Skeletal muscle tissue (tissue), 3 donors: ENCODE measurements at regions not wholly inside any gene's neighbourhood (a gene's known extent, or its start where the extent isn't known, plus 50 kb on each side); places are given as distances from the start of the nearest gene placed in this dataset.
"Not testable (repeated sequence)": the region's sequence is repeated elsewhere in the genome, so short reads cannot be mapped to it uniquely, and the experiment has no call there.

Experiments used
- H3K27ac ChIP-seq: one replicate; pipeline ENCODE4 v1.7.0; 2013; ENCODE audit warnings: mild to moderate bottlenecking, low read depth, low read length, inconsistent platforms
- H3K27me3 ChIP-seq, 3 donors: one replicate each; pipeline ENCODE4 v1.7.0; 2013; ENCODE audit warnings: low read length in 3 of 3; ENCODE audit not compliant: control insufficient read depth in 3 of 3, insufficient read depth in 3 of 3
- H3K36me3 ChIP-seq, 3 donors: one replicate each; pipeline ENCODE4 v1.7.0; 2013; ENCODE audit warnings: low read length in 3 of 3; ENCODE audit not compliant: control insufficient read depth in 3 of 3, insufficient read depth in 3 of 3
- H3K4me1 ChIP-seq, 3 donors: one replicate each; pipeline ENCODE4 v1.7.0; 2013; ENCODE audit warnings: low read length in 3 of 3, mild to moderate bottlenecking in 3 of 3; ENCODE audit not compliant: control insufficient read depth in 3 of 3, insufficient read depth in 3 of 3
- H3K4me3 ChIP-seq, 3 donors: one replicate each; pipeline ENCODE4 v1.7.0; 2013; ENCODE audit warnings: low read length in 3 of 3
- H3K9ac ChIP-seq, 3 donors: one replicate each; pipeline ENCODE4 v1.7.0; 2013; ENCODE audit warnings: low read length in 3 of 3, mild to moderate bottlenecking in 3 of 3, moderate library complexity in 2 of 3, low read depth in 1 of 3
- H3K9me3 ChIP-seq, 3 donors: one replicate each; pipeline ENCODE4 v1.7.0; 2013; ENCODE audit warnings: low read length in 3 of 3; ENCODE audit not compliant: control insufficient read depth in 3 of 3
- donor health status: Osteomylitis.

DNA sequence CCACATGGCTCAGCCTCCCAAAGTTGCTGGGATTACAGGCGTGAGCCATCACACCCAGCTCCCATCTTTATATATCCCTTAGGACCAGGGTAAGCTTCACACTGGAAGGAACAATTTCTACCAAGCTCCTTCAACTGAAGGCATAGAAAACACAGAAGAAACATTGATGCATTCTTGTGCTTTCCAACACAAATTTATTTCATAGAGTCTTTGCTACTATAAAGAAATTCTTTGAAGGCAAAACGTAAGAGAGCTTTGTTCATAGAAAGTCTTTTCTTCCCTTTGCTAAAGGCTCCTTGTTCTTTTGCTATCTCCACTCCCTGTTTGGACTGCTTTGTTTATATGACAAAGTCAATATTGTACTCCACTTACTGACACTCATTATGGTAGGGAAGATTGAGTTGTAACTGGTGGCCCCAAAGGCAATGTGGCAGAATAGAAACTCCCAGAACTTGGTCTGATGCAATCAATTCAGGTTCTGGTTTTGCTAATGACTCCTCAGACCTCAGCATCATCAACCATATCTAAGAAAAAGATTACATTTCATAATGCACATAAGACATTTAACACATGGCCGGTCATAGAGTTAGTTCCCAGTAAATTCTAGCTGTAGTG is 97.4 kb upstream of the CLINT1 start:
- Histone ChIP-seq H3K27me3 (no peaks in the 10 kb centered on the region), H3K36me3 (no peaks in the 10 kb centered on the region), H3K27ac (no peak overlapping the region), H3K4me1 (no peaks in the 10 kb centered on the region), H3K4me3 (no peak overlapping the region), H3K9ac (no peak overlapping the region), H3K9me3 (no peaks in the 10 kb centered on the region)

DNA sequence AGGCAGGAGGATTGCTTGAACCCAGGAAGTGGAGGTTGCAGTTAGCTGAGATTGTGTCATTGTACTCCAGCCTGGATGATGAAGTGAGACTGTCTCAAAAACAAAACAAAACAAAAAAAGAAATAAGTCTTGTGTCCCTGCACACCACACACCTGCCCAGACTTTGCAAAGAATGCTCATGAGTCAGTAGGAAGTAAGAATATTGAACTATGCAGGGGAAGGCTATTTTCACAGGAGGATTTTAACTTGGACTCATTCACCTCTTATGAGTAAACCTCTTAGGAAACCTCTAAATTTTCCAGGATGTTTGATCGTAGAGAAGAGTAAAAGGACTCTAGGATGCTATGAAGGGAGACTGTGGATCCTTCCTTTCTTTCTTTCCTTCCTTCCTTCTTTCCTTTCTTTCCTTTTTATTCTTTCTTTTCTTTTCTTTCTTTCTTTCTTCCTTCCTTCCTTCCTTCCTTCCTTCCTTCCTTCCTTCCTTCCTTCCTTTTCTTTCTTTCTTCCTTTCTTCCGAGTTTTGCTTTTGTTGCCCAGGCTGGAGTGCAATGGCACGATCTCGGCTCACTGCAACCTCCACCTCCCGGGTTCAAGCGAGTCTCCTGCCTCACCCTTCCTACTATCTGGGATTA is 96.7 kb upstream of the CLINT1 start:
- Histone ChIP-seq H3K27me3 (no peaks in the 10 kb centered on the region), H3K36me3 (no peaks in the 10 kb centered on the region), H3K9me3 (no peaks in the 10 kb centered on the region), H3K27ac (no peak overlapping the region), H3K4me1 (no peaks in the 10 kb centered on the region), H3K4me3 (no peak overlapping the region), H3K9ac (no peak overlapping the region)

DNA sequence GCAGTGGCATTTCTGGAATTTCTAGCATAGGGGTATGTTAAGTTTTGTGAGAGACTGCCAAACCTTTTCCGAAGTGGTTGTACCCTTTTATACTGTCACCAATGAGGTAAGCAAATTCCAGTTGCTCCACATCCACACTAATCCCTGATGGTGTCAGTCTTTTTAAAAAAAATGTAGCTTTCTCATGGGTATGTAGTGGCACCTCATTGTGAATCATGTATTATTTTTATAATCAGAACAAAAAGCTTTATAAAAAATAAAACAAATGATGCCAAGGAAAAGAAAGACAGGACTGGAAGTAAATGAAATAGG is 93.4 kb upstream of the CLINT1 start:
- Histone ChIP-seq H3K27me3 (no peaks in the 10 kb centered on the region), H3K4me1 (peaks cover 0 to 6% (median 0%) of the 10 kb centered on the region in 3 donors), H3K27ac (no peak overlapping the region), H3K9ac (no peak overlapping the region), H3K36me3 (no peaks in the 10 kb centered on the region), H3K9me3 (no peaks in the 10 kb centered on the region), H3K4me3 (no peak overlapping the region)

DNA sequence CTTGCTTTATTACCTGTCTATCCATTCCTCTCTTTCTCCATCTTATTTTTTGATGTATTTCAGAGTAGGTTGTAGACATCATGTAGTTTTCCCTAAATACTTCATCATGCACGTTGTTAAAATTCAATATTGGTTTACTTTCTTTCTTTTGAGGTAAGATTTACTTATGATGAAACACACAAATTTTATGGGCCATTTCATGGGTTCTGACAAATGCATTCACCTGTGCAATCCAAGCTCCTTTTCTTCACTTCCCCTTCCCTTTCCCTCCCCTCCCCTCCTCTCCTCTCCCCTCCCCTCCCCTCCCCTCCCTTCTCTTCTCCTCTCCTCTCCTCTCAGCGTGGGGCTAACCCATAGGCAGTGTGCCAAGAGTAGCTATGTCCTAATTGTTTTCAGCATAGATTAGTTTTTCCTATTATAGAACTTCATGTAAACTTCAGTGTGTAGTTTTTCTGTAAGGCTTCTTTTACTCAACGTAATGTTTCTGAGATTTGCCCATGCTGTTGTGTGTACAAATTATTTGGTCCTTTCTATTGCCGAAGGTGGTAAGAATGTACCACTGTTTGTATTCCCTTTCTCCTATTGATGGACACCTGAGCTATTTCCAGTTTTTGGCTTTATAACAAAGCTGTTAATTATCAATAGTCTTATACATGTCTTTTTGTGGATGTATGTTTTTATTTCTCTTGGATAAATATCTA is 92.9 kb upstream of the CLINT1 start:
- peaks cover 0 to 6% (median 0%) of the 10 kb centered on the region in 3 donors for H3K4me1 ChIP-seq
- no peaks in the 10 kb centered on the region for H3K9me3 ChIP-seq
- no peaks in the 10 kb centered on the region for H3K36me3 ChIP-seq
- H3K4me3 ChIP-seq = no peak overlapping the region
- H3K9ac ChIP-seq = no peak overlapping the region
- no peak overlapping the region for H3K27ac ChIP-seq
- H3K27me3 ChIP-seq = no peaks in the 10 kb centered on the region

GRCh38 chr5:157949520-157949919 is 90.6 kb upstream of the CLINT1 start:
- no peaks in the 10 kb centered on the region for H3K27me3 ChIP-seq
- no peak overlapping the region for H3K27ac ChIP-seq
- peaks cover 0 to 6% (median 0%) of the 10 kb centered on the region in 3 donors for H3K4me1 ChIP-seq
- no peak overlapping the region for H3K4me3 ChIP-seq
- no peak overlapping the region for H3K9ac ChIP-seq
- H3K9me3 ChIP-seq = no peaks in the 10 kb centered on the region
- no peaks in the 10 kb centered on the region for H3K36me3 ChIP-seq

GRCh38 chr5:157948738-157949410 is 89.9 kb upstream of the CLINT1 start:
- Histone ChIP-seq H3K4me1 (peaks cover 0 to 6% (median 0%) of the 10 kb centered on the region in 3 donors), H3K9me3 (no peaks in the 10 kb centered on the region), H3K36me3 (no peaks in the 10 kb centered on the region), H3K27me3 (no peaks in the 10 kb centered on the region), H3K4me3 (peak overlapping the region in 2 of 3 donors; percentile 32 to 50), H3K9ac (peak overlapping the region in 2 of 3 donors; percentile 42 to 54), H3K27ac (no peak overlapping the region)

DNA sequence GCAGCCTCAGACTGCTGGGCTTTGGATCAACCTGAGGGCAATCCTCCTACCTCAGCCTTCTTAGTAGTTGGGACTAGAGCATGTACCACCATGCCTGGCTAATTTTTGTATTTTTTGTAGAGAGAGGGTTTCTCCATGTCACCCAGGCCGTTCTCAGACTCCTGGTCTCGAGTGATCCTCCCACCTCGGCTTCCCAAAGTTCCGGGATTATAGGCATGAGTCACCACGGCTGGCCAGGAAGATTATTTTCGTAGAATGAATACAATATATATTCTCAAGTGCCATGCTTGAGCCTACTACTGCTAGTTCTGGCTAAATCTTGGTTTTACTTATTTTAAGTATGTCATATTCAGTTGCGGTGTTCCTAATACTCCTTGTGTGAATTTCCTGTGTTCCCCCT is 88.2 kb upstream of the CLINT1 start:
- H3K4me1 ChIP-seq = peaks cover 0 to 6% (median 0%) of the 10 kb centered on the region in 3 donors
- no peaks in the 10 kb centered on the region for H3K9me3 ChIP-seq
- no peaks in the 10 kb centered on the region for H3K27me3 ChIP-seq
- no peak overlapping the region for H3K27ac ChIP-seq
- no peaks in the 10 kb centered on the region for H3K36me3 ChIP-seq
- H3K4me3 ChIP-seq = no peak overlapping the region
- H3K9ac ChIP-seq = no peak overlapping the region

- H3K27ac ChIP-seq, H3K27me3 ChIP-seq, H3K9me3 ChIP-seq, H3K9ac ChIP-seq, H3K4me1 ChIP-seq, H3K4me3 ChIP-seq, H3K36me3 ChIP-seq: not testable (repeated sequence)
These were observed 86.9 kb upstream of the CLINT1 start for GRCh38 chr5:157945822-157946221.

- H3K27ac ChIP-seq = no peak overlapping the region
- H3K9me3 ChIP-seq = no peaks in the 10 kb centered on the region
- H3K36me3 ChIP-seq = no peaks in the 10 kb centered on the region
- H3K9ac ChIP-seq = no peak overlapping the region
- H3K4me1 ChIP-seq = peaks cover 0 to 6% (median 0%) of the 10 kb centered on the region in 3 donors
- H3K4me3 ChIP-seq = no peak overlapping the region
- H3K27me3 ChIP-seq = no peaks in the 10 kb centered on the region
These were observed 86.0 kb upstream of the CLINT1 start for GRCh38 chr5:157944938-157945337.

GRCh38 chr5:157944077-157944633 is 85.2 kb upstream of the CLINT1 start:
- H3K36me3 ChIP-seq = no peaks in the 10 kb centered on the region
- H3K4me3 ChIP-seq = no peak overlapping the region
- peaks cover 0 to 6% (median 0%) of the 10 kb centered on the region in 3 donors for H3K4me1 ChIP-seq
- H3K27me3 ChIP-seq = no peaks in the 10 kb centered on the region
- H3K27ac ChIP-seq = no peak overlapping the region
- no peaks in the 10 kb centered on the region for H3K9me3 ChIP-seq
- no peak overlapping the region for H3K9ac ChIP-seq
